ENCODE measurements at regions not wholly inside any gene's neighbourhood (a gene's known extent, or its start where the extent isn't known, plus 50 kb on each side); places are given as distances from the start of the nearest gene placed in this dataset.

GRCh38 chr15:66942649-66943390 is 122.6 kb upstream of the SMAD3 start:
- H3K9me3 ChIP-seq (ENCODE audit: control insufficient read depth, insufficient read depth, low read length), result no peaks in the 10 kb centered on the region
- H3K4me3 ChIP-seq (ENCODE audit: low read depth, low read length), result no peak overlapping the region
- H3K27me3 ChIP-seq (ENCODE audit: control insufficient read depth, insufficient read depth, low read length), result no peaks in the 10 kb centered on the region
- H3K36me3 ChIP-seq (ENCODE audit: control insufficient read depth, insufficient read depth, low read length), result no peaks in the 10 kb centered on the region
- H3K4me1 ChIP-seq (ENCODE audit: control insufficient read depth, insufficient read depth, low read length), result no peaks in the 10 kb centered on the region
- no peak overlapping the region for H3K9ac ChIP-seq (ENCODE audit: low read depth, low read length)

GRCh38 chr15:66943456-66944095 is 121.8 kb upstream of the SMAD3 start:
- H3K36me3 ChIP-seq (ENCODE audit: control insufficient read depth, insufficient read depth, low read length), result no peaks in the 10 kb centered on the region
- no peak overlapping the region for H3K4me3 ChIP-seq (ENCODE audit: low read depth, low read length)
- H3K9me3 ChIP-seq (ENCODE audit: control insufficient read depth, insufficient read depth, low read length), result no peaks in the 10 kb centered on the region
- no peaks in the 10 kb centered on the region for H3K4me1 ChIP-seq (ENCODE audit: control insufficient read depth, insufficient read depth, low read length)
- H3K27me3 ChIP-seq (ENCODE audit: control insufficient read depth, insufficient read depth, low read length), result no peaks in the 10 kb centered on the region
- H3K9ac ChIP-seq (ENCODE audit: low read depth, low read length), result no peak overlapping the region

GRCh38 chr15:66944121-66944520 is 121.3 kb upstream of the SMAD3 start:
- H3K36me3 ChIP-seq (ENCODE audit: control insufficient read depth, insufficient read depth, low read length), result no peaks in the 10 kb centered on the region
- no peaks in the 10 kb centered on the region for H3K9me3 ChIP-seq (ENCODE audit: control insufficient read depth, insufficient read depth, low read length)
- H3K4me3 ChIP-seq (ENCODE audit: low read depth, low read length), result no peak overlapping the region
- H3K9ac ChIP-seq (ENCODE audit: low read depth, low read length), result no peak overlapping the region
- H3K4me1 ChIP-seq (ENCODE audit: control insufficient read depth, insufficient read depth, low read length), result no peaks in the 10 kb centered on the region
- no peaks in the 10 kb centered on the region for H3K27me3 ChIP-seq (ENCODE audit: control insufficient read depth, insufficient read depth, low read length)

- Histone ChIP-seq H3K9ac (ENCODE audit: low read depth, low read length) (no peak overlapping the region), H3K36me3 (ENCODE audit: control insufficient read depth, insufficient read depth, low read length) (no peaks in the 10 kb centered on the region), H3K4me3 (ENCODE audit: low read depth, low read length) (no peak overlapping the region), H3K4me1 (ENCODE audit: control insufficient read depth, insufficient read depth, low read length) (no peaks in the 10 kb centered on the region), H3K9me3 (ENCODE audit: control insufficient read depth, insufficient read depth, low read length) (no peaks in the 10 kb centered on the region), H3K27me3 (ENCODE audit: control insufficient read depth, insufficient read depth, low read length) (no peaks in the 10 kb centered on the region)
These were observed 120.1 kb upstream of the SMAD3 start for GRCh38 chr15:66945286-66945685.

GRCh38 chr15:66945842-66946241 is 119.6 kb upstream of the SMAD3 start:
- no peaks in the 10 kb centered on the region for H3K9me3 ChIP-seq (ENCODE audit: control insufficient read depth, insufficient read depth, low read length)
- no peak overlapping the region for H3K9ac ChIP-seq (ENCODE audit: low read depth, low read length)
- no peaks in the 10 kb centered on the region for H3K27me3 ChIP-seq (ENCODE audit: control insufficient read depth, insufficient read depth, low read length)
- no peak overlapping the region for H3K4me3 ChIP-seq (ENCODE audit: low read depth, low read length)
- no peaks in the 10 kb centered on the region for H3K36me3 ChIP-seq (ENCODE audit: control insufficient read depth, insufficient read depth, low read length)
- H3K4me1 ChIP-seq (ENCODE audit: control insufficient read depth, insufficient read depth, low read length), result no peaks in the 10 kb centered on the region

GRCh38 chr15:66946578-66947164 is 118.7 kb upstream of the SMAD3 start:
- H3K4me1 ChIP-seq (ENCODE audit: control insufficient read depth, insufficient read depth, low read length), result no peaks in the 10 kb centered on the region
- no peak overlapping the region for H3K9ac ChIP-seq (ENCODE audit: low read depth, low read length)
- no peaks in the 10 kb centered on the region for H3K36me3 ChIP-seq (ENCODE audit: control insufficient read depth, insufficient read depth, low read length)
- no peaks in the 10 kb centered on the region for H3K9me3 ChIP-seq (ENCODE audit: control insufficient read depth, insufficient read depth, low read length)
- H3K4me3 ChIP-seq (ENCODE audit: low read depth, low read length), result no peak overlapping the region
- H3K27me3 ChIP-seq (ENCODE audit: control insufficient read depth, insufficient read depth, low read length), result no peaks in the 10 kb centered on the region

GRCh38 chr15:66947471-66947870 is 117.9 kb upstream of the SMAD3 start:
- Histone ChIP-seq H3K36me3 (ENCODE audit: control insufficient read depth, insufficient read depth, low read length) (no peaks in the 10 kb centered on the region), H3K4me1 (ENCODE audit: control insufficient read depth, insufficient read depth, low read length) (no peaks in the 10 kb centered on the region), H3K9me3 (ENCODE audit: control insufficient read depth, insufficient read depth, low read length) (no peaks in the 10 kb centered on the region), H3K27me3 (ENCODE audit: control insufficient read depth, insufficient read depth, low read length) (no peaks in the 10 kb centered on the region), H3K9ac (ENCODE audit: low read depth, low read length) (no peak overlapping the region), H3K4me3 (ENCODE audit: low read depth, low read length) (no peak overlapping the region)

- H3K36me3 ChIP-seq (ENCODE audit: control insufficient read depth, insufficient read depth, low read length), result no peaks in the 10 kb centered on the region
- no peak overlapping the region for H3K4me3 ChIP-seq (ENCODE audit: low read depth, low read length)
- no peaks in the 10 kb centered on the region for H3K27me3 ChIP-seq (ENCODE audit: control insufficient read depth, insufficient read depth, low read length)
- no peaks in the 10 kb centered on the region for H3K4me1 ChIP-seq (ENCODE audit: control insufficient read depth, insufficient read depth, low read length)
- no peak overlapping the region for H3K9ac ChIP-seq (ENCODE audit: low read depth, low read length)
- no peaks in the 10 kb centered on the region for H3K9me3 ChIP-seq (ENCODE audit: control insufficient read depth, insufficient read depth, low read length)
These were observed 117.1 kb upstream of the SMAD3 start for GRCh38 chr15:66948294-66948693.

GRCh38 chr15:66950114-66950513 is 115.3 kb upstream of the SMAD3 start:
- H3K9me3 ChIP-seq (ENCODE audit: control insufficient read depth, insufficient read depth, low read length), result no peaks in the 10 kb centered on the region
- H3K4me1 ChIP-seq (ENCODE audit: control insufficient read depth, insufficient read depth, low read length), result no peaks in the 10 kb centered on the region
- H3K4me3 ChIP-seq (ENCODE audit: low read depth, low read length), result no peak overlapping the region
- no peaks in the 10 kb centered on the region for H3K36me3 ChIP-seq (ENCODE audit: control insufficient read depth, insufficient read depth, low read length)
- no peaks in the 10 kb centered on the region for H3K27me3 ChIP-seq (ENCODE audit: control insufficient read depth, insufficient read depth, low read length)
- no peak overlapping the region for H3K9ac ChIP-seq (ENCODE audit: low read depth, low read length)

GRCh38 chr15:66951531-66952320 is 113.7 kb upstream of the SMAD3 start:
- no peak overlapping the region for H3K9ac ChIP-seq (ENCODE audit: low read depth, low read length)
- no peak overlapping the region for H3K4me3 ChIP-seq (ENCODE audit: low read depth, low read length)
- H3K36me3 ChIP-seq (ENCODE audit: control insufficient read depth, insufficient read depth, low read length), result no peaks in the 10 kb centered on the region
- no peaks in the 10 kb centered on the region for H3K4me1 ChIP-seq (ENCODE audit: control insufficient read depth, insufficient read depth, low read length)
- H3K27me3 ChIP-seq (ENCODE audit: control insufficient read depth, insufficient read depth, low read length), result no peaks in the 10 kb centered on the region
- H3K9me3 ChIP-seq (ENCODE audit: control insufficient read depth, insufficient read depth, low read length), result no peaks in the 10 kb centered on the region

- H3K4me1 ChIP-seq (ENCODE audit: control insufficient read depth, insufficient read depth, low read length), result no peaks in the 10 kb centered on the region
- H3K9ac ChIP-seq (ENCODE audit: low read depth, low read length), result no peak overlapping the region
- H3K9me3 ChIP-seq (ENCODE audit: control insufficient read depth, insufficient read depth, low read length), result no peaks in the 10 kb centered on the region
- no peak overlapping the region for H3K4me3 ChIP-seq (ENCODE audit: low read depth, low read length)
- no peaks in the 10 kb centered on the region for H3K27me3 ChIP-seq (ENCODE audit: control insufficient read depth, insufficient read depth, low read length)
- H3K36me3 ChIP-seq (ENCODE audit: control insufficient read depth, insufficient read depth, low read length), result no peaks in the 10 kb centered on the region
These were observed 112.5 kb upstream of the SMAD3 start for GRCh38 chr15:66952756-66953522.

All from iPS-15b (cell line).